Smooth muscle cell (in vitro differentiated cells): ENCODE measurements at regions not wholly inside any gene's neighbourhood (a gene's known extent, or its start where the extent isn't known, plus 50 kb on each side); places are given as distances from the start of the nearest gene placed in this dataset.
"Not testable (repeated sequence)": the region's sequence is repeated elsewhere in the genome, so short reads cannot be mapped to it uniquely, and the experiment has no call there.

Experiments used
- DNase-seq: peaks from one replicate; lab custom pipeline; 2025; ENCODE audit not compliant: unreplicated experiment; lab: John Stamatoyannopoulos, UW
- H2AFZ ChIP-seq: fragments of 200-600 bp; sonication (generic); 2 replicates; pipeline ENCODE4 v1.6.0; 2016; ENCODE audit warnings: antibody characterized with exemption, low read depth, mild to moderate bottlenecking
- H3F3A ChIP-seq: fragments of 200-600 bp; sonication (generic); 2 replicates; pipeline ENCODE4 v1.6.0; 2017; ENCODE audit warnings: antibody characterized with exemption, low read depth
- H3K27ac ChIP-seq: fragments of 200-600 bp; sonication (generic); 2 replicates; pipeline ENCODE4 v1.5.1; 2016; ENCODE audit warnings: low read depth, mild to moderate bottlenecking
- H3K27me3 ChIP-seq: fragments of 200-600 bp; sonication (generic); 2 replicates; pipeline ENCODE4 v1.6.1; 2016; ENCODE audit warnings: low read depth, mild to moderate bottlenecking
- H3K36me3 ChIP-seq: fragments of 200-600 bp; sonication (generic); 2 replicates; pipeline ENCODE4 v1.5.1; 2016; ENCODE audit warnings: low read depth
- H3K4me1 ChIP-seq: fragments of 200-600 bp; sonication (generic); 2 replicates; pipeline ENCODE4 v1.5.1; 2016; ENCODE audit warnings: low read depth
- H3K4me2 ChIP-seq: fragments of 200-600 bp; sonication (generic); 2 replicates; pipeline ENCODE4 v1.6.0; 2016; ENCODE audit warnings: mild to moderate bottlenecking
- H3K4me3 ChIP-seq: fragments of 200-600 bp; sonication (generic); 2 replicates; pipeline ENCODE4 v1.5.1; 2016; ENCODE audit warnings: mild to moderate bottlenecking
- H3K79me2 ChIP-seq: fragments of 200-600 bp; sonication (generic); 2 replicates; pipeline ENCODE4 v1.6.0; 2016; ENCODE audit warnings: low read depth, mild to moderate bottlenecking
- H3K9ac ChIP-seq: fragments of 200-600 bp; sonication (generic); 2 replicates; pipeline ENCODE4 v1.6.0; 2016; ENCODE audit warnings: low read depth
- H3K9me3 ChIP-seq: fragments of 200-600 bp; sonication (generic); replicated peaks from 2 replicates; pipeline ENCODE4 v1.5.1; 2016; ENCODE audit warnings: low read depth
- H4K20me1 ChIP-seq: fragments of 200-600 bp; sonication (generic); 2 replicates; pipeline ENCODE4 v1.6.0; 2016; ENCODE audit warnings: low read depth
- WGBS: methylation state at CpG from one replicate; pipeline ENCODE4 v1.1.7; 2016; ENCODE audit warnings: low lambda C conversion rate; 5-methylcytosine and 5-hydroxymethylcytosine counted together
- TF ChIP-seq, protein P1 (sequence below): fragments of 200-600 bp; sonication (generic); IDR thresholded peaks from 2 replicates; pipeline ENCODE4 v1.5.1; 2017; ENCODE audit warnings: borderline replicate concordance, mild to moderate bottlenecking, antibody characterized with exemption; ENCODE audit not compliant: insufficient read depth, poor library complexity, severe bottlenecking

DNA sequence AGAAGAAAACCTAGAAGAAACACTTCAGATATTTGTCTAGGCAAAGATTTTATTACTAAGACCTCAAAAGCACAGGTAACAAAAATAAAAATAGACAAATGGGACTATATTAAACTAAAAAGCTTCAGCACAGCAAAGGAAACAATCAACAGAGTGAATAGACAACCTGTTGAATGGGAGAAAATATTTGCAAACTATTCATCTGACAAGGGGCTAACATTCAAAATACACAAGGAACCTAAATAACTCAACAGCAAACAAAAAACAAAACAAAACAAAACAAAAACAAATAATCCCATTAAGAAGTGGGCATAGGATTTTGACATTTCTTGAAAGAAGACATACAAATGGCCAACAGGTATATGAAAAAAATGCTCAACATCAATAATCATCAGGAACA, 192.7 kb upstream of the ZCCHC13 start:
- no peak for DNase-seq
- Histone ChIP-seq H3K9ac (no peak overlapping the region), H2AFZ (no peak overlapping the region)

DNA sequence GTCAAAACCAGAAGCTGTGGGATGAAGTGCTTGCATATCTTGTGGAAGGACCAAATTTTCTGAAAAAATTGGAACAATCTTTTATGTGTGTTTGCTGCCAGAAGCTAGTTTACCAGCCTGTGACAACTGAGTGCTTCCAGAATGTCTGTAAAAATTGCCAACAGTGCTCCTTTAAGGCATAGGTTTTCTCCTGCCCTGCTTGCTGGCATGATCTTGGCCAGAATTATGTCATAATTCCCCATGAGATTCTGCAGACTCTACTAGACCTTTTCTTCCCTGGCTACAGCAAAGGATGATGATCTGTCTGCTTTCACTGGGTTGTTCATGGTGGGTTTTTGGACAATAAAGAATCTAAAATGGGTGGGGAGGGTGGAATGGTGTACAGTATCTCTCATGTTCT, 196.3 kb upstream of the ZCCHC13 start:
- Histone ChIP-seq H3K4me3 (no peak overlapping the region), H3F3A (no peaks in the 10 kb centered on the region), H3K79me2 (no peaks in the 10 kb centered on the region), H3K4me1 (no peaks in the 10 kb centered on the region), H3K27me3 (no peaks in the 10 kb centered on the region), H3K36me3 (peaks cover 4% of the 10 kb centered on the region), H3K9ac (no peak overlapping the region), H3K9me3 (peaks cover under 1% of the 10 kb centered on the region), H3K27ac (no peak overlapping the region), H4K20me1 (no peaks in the 10 kb centered on the region), H2AFZ (no peak overlapping the region), H3K4me2 (no peak overlapping the region)
- no peak for DNase-seq
- TF ChIP-seq, protein P1, sequence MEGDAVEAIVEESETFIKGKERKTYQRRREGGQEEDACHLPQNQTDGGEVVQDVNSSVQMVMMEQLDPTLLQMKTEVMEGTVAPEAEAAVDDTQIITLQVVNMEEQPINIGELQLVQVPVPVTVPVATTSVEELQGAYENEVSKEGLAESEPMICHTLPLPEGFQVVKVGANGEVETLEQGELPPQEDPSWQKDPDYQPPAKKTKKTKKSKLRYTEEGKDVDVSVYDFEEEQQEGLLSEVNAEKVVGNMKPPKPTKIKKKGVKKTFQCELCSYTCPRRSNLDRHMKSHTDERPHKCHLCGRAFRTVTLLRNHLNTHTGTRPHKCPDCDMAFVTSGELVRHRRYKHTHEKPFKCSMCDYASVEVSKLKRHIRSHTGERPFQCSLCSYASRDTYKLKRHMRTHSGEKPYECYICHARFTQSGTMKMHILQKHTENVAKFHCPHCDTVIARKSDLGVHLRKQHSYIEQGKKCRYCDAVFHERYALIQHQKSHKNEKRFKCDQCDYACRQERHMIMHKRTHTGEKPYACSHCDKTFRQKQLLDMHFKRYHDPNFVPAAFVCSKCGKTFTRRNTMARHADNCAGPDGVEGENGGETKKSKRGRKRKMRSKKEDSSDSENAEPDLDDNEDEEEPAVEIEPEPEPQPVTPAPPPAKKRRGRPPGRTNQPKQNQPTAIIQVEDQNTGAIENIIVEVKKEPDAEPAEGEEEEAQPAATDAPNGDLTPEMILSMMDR, result no peak

More for the DNA sequence above, 192.7 kb upstream of the ZCCHC13 start:
- Histone ChIP-seq H3K9me3 (no peaks in the 10 kb centered on the region), H3K79me2 (no peaks in the 10 kb centered on the region), H3K27ac (no peak overlapping the region), H4K20me1 (no peaks in the 10 kb centered on the region), H3F3A (no peaks in the 10 kb centered on the region), H3K4me2 (no peak overlapping the region), H3K4me1 (no peaks in the 10 kb centered on the region), H3K27me3 (no peaks in the 10 kb centered on the region), H3K4me3 (no peak overlapping the region), H3K36me3 (peaks cover 4% of the 10 kb centered on the region)
- TF ChIP-seq, protein P1, result no peak

DNA sequence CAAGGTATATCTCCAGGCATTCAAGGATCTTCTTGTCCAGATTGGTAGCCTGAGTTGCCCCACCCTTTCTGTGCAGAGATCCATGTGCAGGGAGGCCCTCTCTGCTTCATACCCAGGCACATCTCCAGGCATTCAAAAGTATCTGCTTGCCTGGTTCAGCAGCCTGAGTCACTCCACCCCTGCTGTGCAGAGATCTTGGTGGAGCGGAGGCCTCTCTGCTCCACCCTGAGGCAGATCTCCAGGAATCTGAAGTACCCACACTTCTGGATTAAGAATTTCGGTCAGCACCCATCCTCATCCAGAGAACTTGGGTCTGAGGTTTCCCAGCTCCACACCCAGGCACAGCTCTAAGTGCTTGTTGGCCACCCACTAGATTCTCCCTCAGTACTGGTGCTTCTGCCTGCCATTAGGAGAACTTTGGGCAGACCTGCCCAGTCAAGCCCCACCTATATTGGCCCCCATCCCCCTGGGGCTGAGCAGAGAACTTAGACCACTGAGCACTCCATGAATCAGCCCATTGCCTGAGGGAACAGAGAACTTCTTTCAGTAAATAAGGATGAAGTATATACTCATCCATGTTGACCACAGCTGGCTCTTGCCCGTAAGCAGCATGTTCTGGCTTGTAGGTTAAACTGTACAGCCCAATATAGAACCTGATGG, 199.5 kb upstream of the ZCCHC13 start:
- Histone ChIP-seq H3K4me3 (no peak overlapping the region), H3K36me3 (peaks cover 4% of the 10 kb centered on the region), H4K20me1 (no peaks in the 10 kb centered on the region), H2AFZ (no peak overlapping the region), H3K4me2 (no peak overlapping the region), H3K27me3 (no peaks in the 10 kb centered on the region), H3K79me2 (no peaks in the 10 kb centered on the region), H3F3A (no peaks in the 10 kb centered on the region), H3K9me3 (peaks cover 11% of the 10 kb centered on the region), H3K4me1 (no peaks in the 10 kb centered on the region), H3K9ac (no peak overlapping the region), H3K27ac (no peak overlapping the region)
- TF ChIP-seq, protein P1, result no peak
- 79% methylated on average over 3 of the region's 3 CpGs for WGBS
- no peak for DNase-seq

DNA sequence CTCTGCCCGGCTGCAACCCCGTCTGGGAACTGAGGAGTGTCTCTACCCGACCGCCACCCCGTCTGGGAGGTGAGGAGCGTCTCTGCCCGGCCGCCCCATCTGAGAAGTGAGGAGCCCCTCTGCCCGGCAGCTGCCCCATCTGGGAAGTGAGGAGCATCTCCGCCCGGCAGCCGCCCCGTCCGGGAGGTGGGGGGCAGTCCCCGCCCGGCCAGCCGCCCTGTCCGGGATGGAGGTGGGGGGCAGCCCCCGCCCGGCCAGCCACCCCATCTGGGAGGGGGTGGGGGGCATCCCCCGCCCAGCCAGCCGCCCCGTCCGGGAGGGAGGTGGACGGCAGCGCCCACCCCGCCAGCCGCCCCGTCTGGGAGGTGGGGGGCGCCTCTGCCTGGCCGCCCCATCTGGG, 205.6 kb upstream of the ZCCHC13 start:
- not testable (repeated sequence) for DNase-seq, H3K9ac ChIP-seq

More for the DNA sequence above, 205.6 kb upstream of the ZCCHC13 start:
- not testable (repeated sequence) for H3K4me1 ChIP-seq, H3K27me3 ChIP-seq, H3K4me3 ChIP-seq, H4K20me1 ChIP-seq, H3F3A ChIP-seq, H2AFZ ChIP-seq, H3K36me3 ChIP-seq, H3K4me2 ChIP-seq, H3K79me2 ChIP-seq, H3K27ac ChIP-seq
- 98% methylated on average over 18 of the region's 31 CpGs for WGBS
- H3K9me3 ChIP-seq, result peaks cover 11% of the 10 kb centered on the region
